H1 (cell line): ENCODE measurements at regions not wholly inside any gene's neighbourhood (a gene's known extent, or its start where the extent isn't known, plus 50 kb on each side); places are given as distances from the start of the nearest gene placed in this dataset.
"Not testable (repeated sequence)": the region's sequence is repeated elsewhere in the genome, so short reads cannot be mapped to it uniquely, and the experiment has no call there.

ENCODE experiments used
- CTCF ChIA-PET: fragments of 300-600 bp; sonication (Branson Sonifier 250); formaldehyde crosslinking; loops from one replicate; lab custom pipeline; 2021; ENCODE audit not compliant: partially characterized antibody; lab: Charles Lee
- POLR2A ChIA-PET: fragments of 300-600 bp; sonication (Branson Sonifier 250); formaldehyde crosslinking; loops from one replicate; lab custom pipeline; 2021; ENCODE audit warnings: inconsistent platforms; ENCODE audit not compliant: partially characterized antibody; lab: Charles Lee
- DNase-seq, 2 experiments: peaks; one replicate each; pipeline versions ENCODE4 v3.0.0 to v3.0.0-alpha.2; 2010 to 2022; ENCODE audit warnings: low spot score in 2 of 2, low read depth in 1 of 2, mixed read lengths in 1 of 2
- FAIRE-seq: peaks from 2 replicates; lab custom pipeline; 2011; peaks lifted over from hg19 to GRCh38; lab: Jason Lieb, UNC
- H2AFZ ChIP-seq: 2 replicates; pipeline ENCODE4 v1.8.1; 2012; ENCODE audit warnings: low read length, inconsistent platforms
- H2AK5ac ChIP-seq: 2 replicates; pipeline ENCODE4 v1.6.1; 2013; ENCODE audit warnings: low read depth, low read length
- H2BK120ac ChIP-seq: replicated peaks from 2 replicates; pipeline ENCODE3; 2013; ENCODE audit warnings: low read depth, low read length, inconsistent platforms
- H2BK12ac ChIP-seq: 2 replicates; pipeline ENCODE4 v1.6.1; 2013; ENCODE audit warnings: low read depth, low read length
- H2BK15ac ChIP-seq: 2 replicates; pipeline ENCODE4 v1.6.1; 2013; ENCODE audit warnings: low read length
- H2BK20ac ChIP-seq: 2 replicates; pipeline ENCODE4 v1.6.1; 2013; ENCODE audit warnings: low read length
- H2BK5ac ChIP-seq: 2 replicates; pipeline ENCODE4 v1.6.1; 2013; ENCODE audit warnings: low read depth, low read length
- H3K14ac ChIP-seq: 2 replicates; pipeline ENCODE4 v1.6.1; 2013; ENCODE audit warnings: inconsistent platforms; ENCODE audit not compliant: insufficient read length
- H3K18ac ChIP-seq: 2 replicates; pipeline ENCODE4 v1.6.1; 2013; ENCODE audit warnings: low read length; ENCODE audit errors: extremely low read depth
- H3K23ac ChIP-seq: 2 replicates; pipeline ENCODE4 v1.6.1; 2013; ENCODE audit warnings: inconsistent platforms; ENCODE audit not compliant: insufficient read length
- H3K23me2 ChIP-seq: 2 replicates; pipeline ENCODE4 v1.6.1; 2013; ENCODE audit warnings: low read depth, low read length
- H3K27ac ChIP-seq: 2 replicates; pipeline ENCODE4 v1.6.1; 2011; ENCODE audit warnings: low read depth, low read length, inconsistent platforms
- H3K27me3 ChIP-seq, 4 experiments: replicated peaks in 1 of 4; 1 replicate in 1 of 4; 2 replicates in 3 of 4; pipeline versions ENCODE4 v1.6.1 to v1.8.1; 2011 to 2013; ENCODE audit warnings: low read length in 3 of 4, mild to moderate bottlenecking in 3 of 4, inconsistent platforms in 2 of 4, mixed read lengths in 2 of 4, moderate library complexity in 1 of 4; ENCODE audit not compliant: control insufficient read depth in 3 of 4, insufficient read depth in 3 of 4; ENCODE audit errors: extremely low read depth in 1 of 4
- H3K36me3 ChIP-seq, 4 experiments: 2 replicates each; pipeline versions ENCODE4 v1.6.1 to v1.8.1; 2011 to 2013; ENCODE audit warnings: mild to moderate bottlenecking in 4 of 4, low read length in 3 of 4, moderate library complexity in 2 of 4, control low read depth in 1 of 4, inconsistent platforms in 1 of 4; ENCODE audit not compliant: insufficient read depth in 4 of 4, control insufficient read depth in 2 of 4
- H3K4ac ChIP-seq: replicated peaks from 2 replicates; pipeline ENCODE3; 2013; ENCODE audit warnings: low read length, low read depth, mixed read lengths, inconsistent platforms; ENCODE audit not compliant: insufficient read length
- H3K4me1 ChIP-seq, 4 experiments: replicated peaks in 1 of 4; 1 replicate in 1 of 4; 2 replicates in 3 of 4; pipeline versions ENCODE4 v1.6.1 to v1.8.1; 2011 to 2013; ENCODE audit warnings: low read length in 3 of 4, inconsistent platforms in 2 of 4, mixed read lengths in 1 of 4; ENCODE audit not compliant: insufficient read depth in 4 of 4, control insufficient read depth in 3 of 4
- H3K4me2 ChIP-seq, 2 experiments: 2 replicates each; pipeline versions ENCODE4 v1.6.1 to v1.8.1; 2011 to 2013; ENCODE audit warnings: low read depth in 2 of 2, low read length in 2 of 2, control low read depth in 1 of 2, inconsistent platforms in 1 of 2, mild to moderate bottlenecking in 1 of 2; ENCODE audit not compliant: insufficient read depth in 1 of 2
- H3K4me3 ChIP-seq, 4 experiments: fragments of 200-600, 300-600 bp in 1 of 4; sonication (generic), shearing (Covaris generic), sonication (Bioruptor Twin) in 1 of 4; 2 replicates each; pipeline versions ENCODE4 v1.5.1 to v1.8.1; 2011 to 2016; ENCODE audit warnings: low read length in 4 of 4, low read depth in 3 of 4, control low read depth in 2 of 4, inconsistent platforms in 2 of 4, mild to moderate bottlenecking in 2 of 4, mixed read lengths in 1 of 4, moderate library complexity in 1 of 4; ENCODE audit not compliant: insufficient read depth in 2 of 4; ENCODE audit errors: extremely low read depth in 1 of 4
- H3K56ac ChIP-seq: replicated peaks from 2 replicates; pipeline ENCODE3; 2013; ENCODE audit warnings: low read depth, mild to moderate bottlenecking, mixed read lengths, low read length, inconsistent platforms; ENCODE audit not compliant: insufficient read length
- H3K79me1 ChIP-seq: 2 replicates; pipeline ENCODE4 v1.6.1; 2013; ENCODE audit warnings: low read depth, low read length, control low read depth
- H3K79me2 ChIP-seq, 2 experiments: 2 replicates each; pipeline versions ENCODE4 v1.6.1 to v1.8.1; 2012 to 2013; ENCODE audit warnings: low read length in 2 of 2, mild to moderate bottlenecking in 2 of 2, inconsistent platforms in 1 of 2; ENCODE audit not compliant: insufficient read depth in 2 of 2, control insufficient read depth in 1 of 2
- H3K9ac ChIP-seq, 4 experiments: replicated peaks in 1 of 4; 1 replicate in 1 of 4; 2 replicates in 3 of 4; pipeline versions ENCODE4 v1.6.1 to v1.8.1; 2011 to 2013; ENCODE audit warnings: low read depth in 3 of 4, low read length in 3 of 4, control low read depth in 2 of 4, mild to moderate bottlenecking in 2 of 4, moderate library complexity in 2 of 4, inconsistent platforms in 1 of 4; ENCODE audit errors: extremely low read depth in 1 of 4
- H3K9me3 ChIP-seq, 2 experiments: 2 replicates each; pipeline versions ENCODE4 v1.6.1 to v1.8.1; 2012 to 2013; ENCODE audit warnings: mild to moderate bottlenecking in 2 of 2, moderate library complexity in 2 of 2, control low read depth in 1 of 2, inconsistent platforms in 1 of 2, low read depth in 1 of 2, low read length in 1 of 2, mixed read lengths in 1 of 2; ENCODE audit not compliant: insufficient read depth in 2 of 2
- H4K20me1 ChIP-seq, 2 experiments: replicated peaks in 1 of 2; 2 replicates each; pipeline versions ENCODE3 to v1.8.1; 2011 to 2013; ENCODE audit warnings: inconsistent platforms in 2 of 2, low read length in 2 of 2, mild to moderate bottlenecking in 1 of 2; ENCODE audit not compliant: insufficient read depth in 2 of 2, control insufficient read depth in 1 of 2
- H4K5ac ChIP-seq: 2 replicates; pipeline ENCODE4 v1.6.1; 2013; ENCODE audit warnings: low read length, low read depth, mixed read lengths, inconsistent platforms; ENCODE audit not compliant: insufficient read length
- H4K8ac ChIP-seq: 2 replicates; pipeline ENCODE4 v1.8.0; 2013; ENCODE audit warnings: mild to moderate bottlenecking, moderate library complexity, low read length, inconsistent platforms; ENCODE audit not compliant: insufficient read depth; ENCODE audit errors: extremely low read depth
- H4K91ac ChIP-seq: replicated peaks from 2 replicates; pipeline ENCODE3; 2013; ENCODE audit warnings: low read length, mixed read lengths, inconsistent platforms; ENCODE audit not compliant: insufficient read length
- WGBS, 2 experiments: shearing (Covaris generic) in 1 of 2; methylation state at CpG; one replicate each; pipeline versions ENCODE4 v1.1.6 to v1.1.7; 2013 to 2015; ENCODE audit warnings: low lambda C conversion rate in 2 of 2, mixed read lengths in 2 of 2, inconsistent platforms in 1 of 2, low coverage in 1 of 2, missing lambda C conversion rate in 1 of 2; ENCODE audit not compliant: insufficient replicate concordance in 2 of 2, insufficient coverage in 1 of 2, insufficient read length in 1 of 2; ENCODE audit errors: extremely low coverage in 1 of 2, missing lambda C conversion rate in 1 of 2; 5-methylcytosine and 5-hydroxymethylcytosine counted together

DNA sequence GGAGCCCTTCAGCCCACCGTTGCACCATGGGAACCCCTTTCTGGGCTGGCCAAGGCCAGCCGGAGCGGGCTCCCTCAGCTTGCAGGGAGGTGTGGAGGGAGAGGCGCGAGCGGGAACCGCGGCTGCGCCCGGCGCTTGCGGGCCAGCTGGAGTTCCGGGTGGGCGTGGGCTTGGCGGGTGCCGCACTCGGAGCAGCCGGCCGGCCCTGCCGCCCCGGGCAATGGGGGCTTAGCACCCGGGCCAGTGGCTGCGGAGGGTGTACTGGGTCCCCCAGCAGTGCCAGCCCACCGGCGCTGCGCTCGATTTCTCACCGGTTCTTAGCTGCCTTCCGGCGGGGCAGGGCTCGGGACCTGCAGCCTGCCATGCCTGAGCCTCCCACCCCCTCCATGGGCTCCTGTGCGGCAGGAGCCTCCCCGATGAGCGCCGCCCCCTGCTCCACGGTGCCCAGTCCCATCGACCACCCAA lies 949.8 kb downstream of the NR2F1-AS1 start:
- H3K4me1 ChIP-seq, H3K9me3 ChIP-seq, CTCF ChIA-PET, H2AFZ ChIP-seq, H4K5ac ChIP-seq, DNase-seq, H2BK12ac ChIP-seq, FAIRE-seq, H3K23ac ChIP-seq, H3K23me2 ChIP-seq, H3K56ac ChIP-seq, H3K4me3 ChIP-seq, H2AK5ac ChIP-seq, H3K4ac ChIP-seq, H3K4me2 ChIP-seq, H2BK15ac ChIP-seq, H3K36me3 ChIP-seq, H4K20me1 ChIP-seq, H3K27ac ChIP-seq, H3K9ac ChIP-seq, H4K8ac ChIP-seq, H3K79me1 ChIP-seq, H2BK120ac ChIP-seq, H3K27me3 ChIP-seq, H3K79me2 ChIP-seq, H2BK20ac ChIP-seq, H3K14ac ChIP-seq, H3K18ac ChIP-seq, H2BK5ac ChIP-seq, POLR2A ChIA-PET, H4K91ac ChIP-seq: not testable (repeated sequence)
- WGBS, 2 experiments: 95% methylated on average over 18 of the region's 37 CpGs; no CpG with 5 or more reads in 1 of the 2 experiments
